NOMO-1 (cell line): ENCODE measurements at regions not wholly inside any gene's neighbourhood (a gene's known extent, or its start where the extent isn't known, plus 50 kb on each side); places are given as distances from the start of the nearest gene placed in this dataset.
"Not testable (repeated sequence)": the region's sequence is repeated elsewhere in the genome, so short reads cannot be mapped to it uniquely, and the experiment has no call there.

Experiments used
- DNase-seq, 2 experiments: peaks; one replicate each; lab custom pipeline; 2025; ENCODE audit not compliant: unreplicated experiment in 2 of 2; lab: John Stamatoyannopoulos, UW

GRCh38 chr15:96783746-96784145, 453.2 kb downstream of the NR2F2 start:
- no peak for DNase-seq

GRCh38 chr15:96790004-96790403, 459.5 kb downstream of the NR2F2 start:
- DNase-seq = peak; percentile 67 to 73

DNA sequence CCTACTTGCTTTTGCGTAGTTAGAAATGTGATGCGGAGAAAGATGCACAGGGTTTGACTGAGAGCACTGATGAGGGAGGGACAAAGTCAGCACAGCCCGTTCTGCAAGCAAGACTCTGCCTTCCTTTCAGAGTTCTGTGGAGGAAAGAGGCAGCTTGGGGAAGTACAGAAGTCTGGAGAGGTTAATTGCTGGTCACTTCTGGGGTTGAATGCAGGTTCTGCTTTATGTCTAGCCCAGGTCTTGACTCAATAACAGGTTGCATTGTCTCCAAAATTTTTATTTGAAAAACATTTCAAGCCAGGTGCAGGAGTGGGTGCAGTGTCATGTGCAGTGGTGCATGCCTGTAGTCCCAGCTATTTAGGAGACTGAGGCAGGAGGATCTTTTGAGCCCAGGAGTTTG, 461.7 kb downstream of the NR2F2 start:
- peak in 1 of 2 experiments; percentile 22 for DNase-seq

DNA sequence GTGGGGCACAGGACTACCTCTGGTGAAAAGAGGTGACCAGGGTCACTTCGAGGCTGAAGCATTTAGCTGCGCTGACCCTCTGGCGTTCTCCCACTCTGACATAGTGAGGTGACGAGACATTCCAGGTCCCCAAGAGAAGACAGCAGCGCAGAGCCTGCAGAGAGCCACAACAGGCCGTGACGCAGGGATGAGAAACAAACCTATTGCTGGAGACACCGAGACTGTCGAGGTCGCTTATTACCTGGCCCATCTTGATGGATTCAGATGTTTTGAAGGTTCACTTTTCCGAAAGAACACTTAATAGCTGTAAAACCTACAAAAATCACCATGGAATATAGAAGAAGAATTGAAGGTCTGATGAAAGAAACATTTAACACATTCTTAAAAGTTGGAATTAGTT, 466.3 kb downstream of the NR2F2 start:
- no peak for DNase-seq

DNA sequence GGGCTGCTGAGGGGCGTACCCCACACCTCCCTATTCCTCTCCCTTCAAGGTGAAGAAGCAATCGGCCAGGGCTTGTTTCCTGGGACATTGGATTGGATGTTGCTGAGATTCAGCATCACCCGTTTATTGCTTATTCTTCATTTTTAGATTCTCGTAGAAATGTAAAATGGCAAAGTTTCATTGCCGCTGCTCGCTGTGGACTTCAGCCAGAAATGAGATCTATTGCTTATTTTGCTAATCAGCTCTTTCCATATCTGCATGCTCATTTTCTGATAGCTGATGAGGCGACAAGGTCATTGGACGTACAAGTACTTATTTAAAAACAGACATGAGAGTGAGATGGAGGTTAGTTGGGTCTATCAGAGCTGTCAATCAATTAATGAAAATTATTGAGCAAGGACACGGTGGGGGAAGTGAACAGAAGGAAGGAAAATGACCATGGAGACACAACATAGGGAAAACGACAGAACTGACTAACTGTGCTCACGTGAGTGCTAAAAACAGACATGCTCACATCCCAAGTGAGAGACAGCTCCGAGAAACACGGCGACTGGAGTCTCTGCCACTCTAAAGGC, 471.2 kb downstream of the NR2F2 start:
- DNase-seq = no peak

DNA sequence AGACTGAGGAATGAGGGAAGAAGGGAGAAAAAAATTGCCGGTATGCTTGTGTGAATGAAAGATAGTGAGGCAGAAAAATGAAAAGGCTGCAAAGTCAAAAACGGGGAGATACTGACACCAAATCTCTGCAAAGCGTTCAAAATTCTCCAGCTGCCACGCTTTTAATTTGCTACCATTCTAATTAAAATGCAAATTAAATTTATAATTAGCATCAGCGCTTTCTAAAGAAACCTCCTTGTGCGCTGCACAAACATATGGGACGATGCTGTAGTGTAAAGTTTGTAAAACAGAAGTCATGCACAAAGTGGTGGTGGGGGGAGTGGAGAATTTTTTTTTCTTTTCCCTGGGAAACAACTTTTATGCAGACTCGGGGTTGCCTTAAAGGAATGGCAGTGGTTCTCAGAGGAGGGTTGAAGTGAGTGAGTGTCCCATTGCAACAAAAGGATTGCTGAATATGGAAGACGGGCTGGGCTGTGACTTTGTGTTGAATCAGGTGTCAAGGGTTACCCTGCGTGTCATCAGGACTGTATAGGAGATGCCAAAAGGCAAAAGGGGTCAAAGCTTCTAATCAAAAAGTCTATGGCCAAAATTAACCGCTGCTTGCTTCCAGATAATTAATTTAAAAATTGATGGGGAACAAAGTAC, 472.2 kb downstream of the NR2F2 start:
- DNase-seq = no peak

GRCh38 chr15:96804754-96805153, 474.3 kb downstream of the NR2F2 start:
- DNase-seq = no peak

- no peak for DNase-seq
Measured at GRCh38 chr15:96807361-96807760, 476.9 kb downstream of the NR2F2 start.

GRCh38 chr15:96817900-96818299, 487.4 kb downstream of the NR2F2 start:
- no peak for DNase-seq

DNA sequence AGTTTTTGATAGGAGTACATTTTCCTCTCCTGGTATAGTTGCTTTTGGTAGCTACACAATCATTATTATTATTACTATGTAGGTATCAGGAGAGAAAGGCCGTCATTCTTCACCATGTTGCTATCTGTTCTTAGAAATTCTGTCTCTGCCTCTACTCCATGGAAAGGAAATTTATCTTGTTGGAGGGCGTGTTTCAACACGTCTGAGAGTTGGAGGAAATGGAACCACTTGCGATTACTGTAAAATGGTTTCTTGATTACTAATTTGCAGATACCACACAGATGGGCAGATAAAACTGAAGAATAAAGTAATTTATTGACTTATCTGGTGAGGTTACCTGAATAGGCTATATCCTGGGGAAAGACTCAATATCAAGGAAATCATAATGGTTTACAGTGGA, 488.4 kb downstream of the NR2F2 start:
- no peak for DNase-seq

- no peak for DNase-seq
Measured at GRCh38 chr15:96827981-96828380, 497.5 kb downstream of the NR2F2 start.

DNA sequence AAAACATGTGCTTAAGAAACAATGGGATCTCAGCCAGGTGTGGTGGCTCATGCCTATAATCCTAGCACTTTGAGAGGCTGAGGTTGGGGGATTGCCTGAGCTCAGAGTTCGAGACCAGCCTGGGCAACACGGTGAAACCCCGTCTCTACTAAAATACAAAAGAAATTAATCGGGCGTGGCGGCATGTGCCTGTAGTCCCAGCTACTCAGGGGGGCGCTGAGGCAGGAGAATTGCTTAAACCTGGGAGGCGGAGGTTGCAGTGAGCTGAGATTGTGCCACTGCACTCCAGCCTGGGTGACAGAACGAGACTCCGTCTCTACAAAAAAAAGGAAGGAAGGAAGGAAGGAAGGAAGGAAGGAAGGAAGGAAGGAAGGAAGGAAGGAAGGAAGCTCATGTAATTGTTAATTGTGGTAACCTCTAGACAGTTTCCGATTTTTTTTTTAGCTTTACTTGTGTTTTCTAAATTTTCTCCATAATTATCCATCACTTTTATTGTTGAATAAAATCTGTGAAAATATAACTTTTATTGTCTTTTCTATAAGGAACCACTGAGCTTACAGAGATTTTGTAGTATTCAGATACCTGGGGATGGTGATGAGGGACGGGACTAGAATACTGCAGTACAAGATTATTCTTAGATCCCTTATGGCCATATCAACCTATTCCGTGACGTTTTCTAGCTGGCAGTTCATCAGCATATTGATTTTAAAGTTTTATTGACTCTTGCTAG, 506.9 kb downstream of the NR2F2 start:
- no peak for DNase-seq

GRCh38 chr15:96838081-96838480, 507.6 kb downstream of the NR2F2 start:
- DNase-seq = no peak

- DNase-seq = no peak
Measured at GRCh38 chr15:96849271-96849900, 518.9 kb downstream of the NR2F2 start.

DNA sequence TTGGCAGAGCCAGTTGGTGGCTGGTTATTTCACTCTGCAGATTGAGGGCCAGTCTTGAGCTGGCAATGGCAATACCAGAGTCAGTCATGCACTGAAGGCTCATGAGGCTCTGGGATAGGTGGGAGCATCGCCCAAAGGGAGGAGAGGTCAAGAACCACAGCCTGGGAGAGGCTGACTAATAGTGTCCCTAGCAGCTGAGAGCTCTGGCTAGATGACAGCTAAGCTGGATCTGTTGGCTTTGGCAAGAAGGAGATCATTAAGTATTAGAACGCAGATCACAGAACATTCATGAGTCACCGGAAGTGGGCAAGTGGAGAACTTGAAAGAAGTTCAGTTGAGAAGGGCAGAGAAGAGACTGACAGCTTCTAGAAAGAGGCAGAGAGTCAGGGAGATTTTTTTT, 521.1 kb downstream of the NR2F2 start:
- DNase-seq = peak; percentile 37 to 75

- no peak for DNase-seq
Measured at GRCh38 chr15:96858694-96859093, 528.2 kb downstream of the NR2F2 start.

DNA sequence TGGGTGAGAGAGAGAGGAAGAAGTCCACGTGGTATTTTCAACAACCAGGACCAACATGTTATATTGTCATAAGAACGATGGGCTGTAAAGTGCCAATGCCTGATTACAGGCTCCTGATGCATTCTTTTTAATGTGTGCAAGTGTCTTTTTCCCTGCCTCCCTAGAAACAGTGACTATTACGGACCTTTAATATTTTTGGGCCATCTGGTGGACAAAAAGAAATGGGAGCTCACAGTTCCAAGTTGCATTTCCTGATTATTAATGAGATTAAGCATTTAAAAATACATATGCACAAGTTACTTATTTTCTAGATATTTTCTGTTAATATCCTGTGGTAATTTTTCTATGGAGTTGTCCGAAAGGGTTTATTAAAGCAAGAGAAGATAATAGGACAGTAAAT, 530.2 kb downstream of the NR2F2 start:
- no peak for DNase-seq

- no peak for DNase-seq
Measured at GRCh38 chr15:96867992-96868391, 537.5 kb downstream of the NR2F2 start.

DNA sequence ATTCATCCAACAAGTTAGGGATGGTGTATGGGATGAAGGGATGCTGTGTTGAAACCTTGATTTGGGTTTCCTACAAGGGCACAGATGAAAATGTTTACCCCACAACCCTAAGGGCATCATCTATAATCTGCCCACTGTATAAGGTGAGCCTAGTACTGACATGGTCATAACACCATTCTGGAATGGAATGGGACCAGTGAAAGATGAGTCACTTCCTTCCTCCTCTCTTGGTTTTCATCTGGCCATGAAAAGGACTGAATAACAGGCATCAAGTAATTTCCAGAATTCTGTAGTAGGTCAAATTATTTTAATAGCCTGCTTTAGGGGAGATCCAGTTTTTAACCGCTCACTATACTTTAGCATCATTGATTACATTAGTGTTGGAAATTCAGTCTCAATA, 538.6 kb downstream of the NR2F2 start:
- DNase-seq = no peak

DNA sequence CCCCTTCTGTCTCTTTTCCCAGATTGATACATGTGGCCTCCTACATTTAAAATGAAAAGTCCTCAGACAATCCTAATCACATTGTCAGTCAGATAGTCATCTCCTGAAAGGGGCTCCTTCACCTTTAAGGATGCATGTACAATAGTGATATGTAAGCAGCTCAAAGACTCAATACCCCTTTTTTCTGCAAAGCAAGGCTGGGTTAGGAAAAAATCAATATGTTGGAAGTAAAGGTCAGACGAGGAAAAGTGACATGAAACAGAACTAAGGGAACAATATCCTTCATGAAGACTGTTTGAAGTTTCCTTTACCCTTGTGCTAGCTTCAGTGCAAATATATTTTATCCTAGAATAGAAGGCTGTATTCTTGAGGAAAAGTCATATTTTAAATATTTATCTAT, 539.3 kb downstream of the NR2F2 start:
- no peak for DNase-seq

- no peak for DNase-seq
Measured at GRCh38 chr15:96870580-96870979, 540.1 kb downstream of the NR2F2 start.

DNA sequence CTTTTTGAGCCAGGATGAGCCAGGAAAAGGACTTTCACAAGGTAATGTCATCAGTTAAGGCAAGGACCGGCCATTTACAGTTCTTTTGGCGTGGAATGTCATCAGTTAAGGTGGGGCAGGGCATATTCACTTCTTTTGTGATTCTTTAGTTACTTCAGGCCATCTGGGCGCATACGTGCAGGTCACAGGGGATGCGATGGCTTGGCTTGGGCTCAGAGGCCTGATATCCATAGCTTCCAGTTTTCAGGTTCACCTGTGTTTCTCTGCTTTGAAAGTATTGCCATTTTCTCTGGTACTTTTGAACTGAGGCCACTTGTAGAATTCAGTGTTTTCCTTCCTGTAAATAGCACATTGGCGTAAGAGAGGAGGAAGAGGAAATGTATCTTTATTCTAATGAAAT, 546.9 kb downstream of the NR2F2 start:
- DNase-seq = not testable (repeated sequence)
